Stimulated activated naive CD8-positive, alpha-beta T cell treated with anti-CD3 and anti-CD28 coated beads, Interleukin-15, amount 100 ng/mL, for 72 hours (primary cell): ENCODE measurements at regions not wholly inside any gene's neighbourhood (a gene's known extent, or its start where the extent isn't known, plus 50 kb on each side); places are given as distances from the start of the nearest gene placed in this dataset.
A peak's percentile ranks its signal among the peaks of the same experiment; 100 is the strongest.

Experiments used
- ATAC-seq: fragments of 150-1000 bp; cut with Tn5 transposase; 2 replicates; pipeline ENCODE4 v1.10.0; 2021; ENCODE audit warnings: mild to moderate bottlenecking, moderate library complexity
- DNase-seq, 2 donors: peaks; one replicate each; pipeline ENCODE4 v3.0.0; 2021 to 2022
- H3K27ac Mint-ChIP-seq, 2 donors: one replicate each; pipeline ENCODE4 v1.8.0; 2022; ENCODE audit warnings: mild to moderate bottlenecking in 2 of 2, mixed read lengths in 2 of 2, moderate library complexity in 2 of 2
- H3K27me3 Mint-ChIP-seq: one replicate; pipeline ENCODE4 v1.8.0; 2022; ENCODE audit warnings: mixed read lengths
- H3K4me1 Mint-ChIP-seq: one replicate; pipeline ENCODE4 v1.8.0; 2022; ENCODE audit warnings: mild to moderate bottlenecking, mixed read lengths
- H3K4me3 Mint-ChIP-seq, 2 donors: one replicate each; pipeline ENCODE4 v1.8.0; 2022; ENCODE audit warnings: mild to moderate bottlenecking in 2 of 2, mixed read lengths in 2 of 2, moderate library complexity in 1 of 2
- H3K9me3 Mint-ChIP-seq, 2 donors: one replicate each; pipeline ENCODE4 v1.8.0; 2022; ENCODE audit warnings: mixed read lengths in 2 of 2

DNA sequence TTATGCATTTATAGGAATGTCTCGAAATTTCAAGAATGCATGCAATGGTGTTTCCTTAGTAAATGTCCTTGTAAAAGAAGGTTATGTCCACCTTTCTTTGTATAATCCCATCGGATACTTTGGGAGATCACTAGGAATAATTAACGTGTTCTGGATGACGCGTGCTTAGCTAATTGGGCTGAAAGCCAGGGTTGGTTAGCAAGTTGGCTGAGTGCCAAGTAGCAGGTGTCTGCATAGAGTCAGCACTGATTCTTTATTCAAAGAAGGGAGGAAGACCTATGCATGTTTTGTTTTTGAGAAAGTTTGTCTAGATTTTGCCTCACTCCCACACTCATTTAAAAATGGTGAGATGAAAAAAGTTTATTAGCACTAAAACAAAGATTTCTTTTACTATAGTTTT, 144.6 kb downstream of the SOX3 start:
- Mint-ChIP-seq H3K27me3 (no peaks in the 10 kb centered on the region), H3K4me3 (no peak overlapping the region), H3K27ac (no peak overlapping the region), H3K4me1 (no peaks in the 10 kb centered on the region), H3K9me3 (no peaks in the 10 kb centered on the region)
- DNase-seq (no peak), ATAC-seq (no peak)

DNA sequence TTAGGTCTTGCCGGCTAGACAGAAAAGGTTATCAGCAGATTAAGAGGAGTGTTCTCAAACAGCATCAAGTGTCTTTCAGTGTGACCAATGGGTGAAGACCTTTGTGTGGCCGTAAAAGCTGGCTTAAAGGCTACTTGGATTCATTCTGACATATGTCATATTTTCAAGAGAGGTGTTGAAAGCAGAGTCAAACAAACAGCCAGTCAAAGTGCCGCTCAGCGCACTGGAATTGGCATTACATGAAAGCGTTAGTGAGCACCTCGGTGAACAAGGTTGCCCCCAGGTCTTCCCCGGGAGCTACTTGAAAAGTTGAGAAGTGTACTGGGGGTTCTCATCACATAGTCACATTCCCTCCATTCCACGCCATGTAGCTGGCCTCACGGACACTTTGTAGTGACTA, 148.9 kb downstream of the SOX3 start:
- no peaks in the 10 kb centered on the region for H3K27me3 Mint-ChIP-seq
- ATAC-seq (no peak), DNase-seq (no peak)
- no peaks in the 10 kb centered on the region for H3K4me1 Mint-ChIP-seq
- no peak overlapping the region for H3K27ac Mint-ChIP-seq
- no peak overlapping the region for H3K4me3 Mint-ChIP-seq
- no peaks in the 10 kb centered on the region for H3K9me3 Mint-ChIP-seq

DNA sequence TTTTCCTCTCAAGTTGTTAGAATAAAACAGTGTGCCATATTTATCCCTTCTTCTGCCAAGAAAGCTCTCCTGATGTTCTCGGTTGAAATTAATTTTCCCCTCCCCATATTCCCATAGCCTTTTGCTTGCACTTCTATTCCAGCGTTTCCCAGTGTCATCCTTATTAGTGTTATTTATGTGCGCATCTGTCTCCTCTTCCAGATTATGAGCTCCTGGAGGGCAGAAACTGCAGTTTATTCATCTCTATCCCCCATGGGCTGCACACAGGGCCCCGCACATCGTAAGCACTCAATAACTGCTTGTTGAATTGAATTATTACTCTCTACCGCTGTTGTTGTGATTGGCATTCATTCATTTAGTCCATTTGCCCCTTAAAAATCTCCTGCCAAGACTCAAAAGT, 149.4 kb downstream of the SOX3 start:
- DNase-seq = no peak
- Mint-ChIP-seq H3K27ac (no peak overlapping the region), H3K4me1 (no peaks in the 10 kb centered on the region), H3K27me3 (no peaks in the 10 kb centered on the region), H3K4me3 (no peak overlapping the region), H3K9me3 (no peaks in the 10 kb centered on the region)
- ATAC-seq = no peak

DNA sequence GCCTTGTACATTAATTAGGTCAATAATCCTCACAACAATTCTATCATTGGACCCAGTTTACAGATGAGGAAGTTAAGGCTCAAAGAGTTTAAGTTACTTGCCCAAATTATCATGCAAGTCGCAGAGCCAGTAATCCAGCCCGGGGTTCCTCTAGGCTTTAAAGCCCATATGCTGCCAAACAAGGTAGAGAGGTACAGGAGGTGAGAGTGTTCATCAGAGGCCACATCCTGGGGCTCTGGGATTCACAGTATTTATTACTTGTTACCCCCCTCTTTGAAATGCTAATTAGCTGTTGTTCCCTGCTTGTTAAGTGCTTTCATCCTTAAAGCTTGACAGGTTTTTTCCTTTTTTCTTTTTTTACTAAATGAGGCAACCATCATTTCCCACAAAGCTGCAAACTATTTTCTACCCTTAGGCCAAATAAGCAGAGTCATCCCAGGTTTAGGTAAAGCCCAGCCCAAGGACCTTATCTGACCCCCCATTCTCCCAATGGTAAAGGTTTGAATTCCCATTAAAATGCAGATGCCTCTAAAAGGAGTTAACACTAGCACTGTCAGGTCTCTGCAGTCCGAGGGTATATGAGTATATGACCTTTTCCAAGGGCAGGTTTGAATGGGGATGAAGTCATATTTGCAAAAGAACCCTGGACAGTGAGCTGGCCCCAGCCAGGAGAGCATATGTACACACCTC, 150.3 kb downstream of the SOX3 start:
- no peaks in the 10 kb centered on the region for H3K4me1 Mint-ChIP-seq
- DNase-seq = no peak
- no peaks in the 10 kb centered on the region for H3K9me3 Mint-ChIP-seq
- ATAC-seq = no peak
- H3K27ac Mint-ChIP-seq = no peak overlapping the region
- peaks cover 8% of the 10 kb centered on the region for H3K27me3 Mint-ChIP-seq
- no peak overlapping the region for H3K4me3 Mint-ChIP-seq

DNA sequence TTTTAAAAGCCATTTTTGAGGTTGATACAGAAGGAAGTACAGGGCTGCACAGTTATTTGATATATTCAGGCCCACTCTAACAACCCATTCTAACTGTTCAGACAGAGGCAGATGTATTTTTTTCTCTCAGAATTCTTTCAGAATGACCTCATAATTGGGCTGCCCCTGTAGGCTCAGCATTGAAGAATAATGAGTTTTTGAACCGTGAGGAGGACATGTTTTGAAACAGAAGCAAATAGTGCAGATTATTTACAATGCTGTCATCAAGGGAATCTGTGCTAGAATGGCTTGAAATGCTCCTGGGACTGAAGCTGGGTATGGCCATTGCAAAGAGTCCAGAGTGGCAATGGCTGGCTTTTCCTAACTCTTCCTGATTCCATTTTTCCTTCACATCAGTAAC, 158.1 kb downstream of the SOX3 start:
- ATAC-seq = no peak
- Mint-ChIP-seq H3K9me3 (no peaks in the 10 kb centered on the region), H3K27me3 (peaks cover 8% of the 10 kb centered on the region), H3K4me1 (no peaks in the 10 kb centered on the region), H3K4me3 (no peak overlapping the region), H3K27ac (no peak overlapping the region)
- DNase-seq = no peak

DNA sequence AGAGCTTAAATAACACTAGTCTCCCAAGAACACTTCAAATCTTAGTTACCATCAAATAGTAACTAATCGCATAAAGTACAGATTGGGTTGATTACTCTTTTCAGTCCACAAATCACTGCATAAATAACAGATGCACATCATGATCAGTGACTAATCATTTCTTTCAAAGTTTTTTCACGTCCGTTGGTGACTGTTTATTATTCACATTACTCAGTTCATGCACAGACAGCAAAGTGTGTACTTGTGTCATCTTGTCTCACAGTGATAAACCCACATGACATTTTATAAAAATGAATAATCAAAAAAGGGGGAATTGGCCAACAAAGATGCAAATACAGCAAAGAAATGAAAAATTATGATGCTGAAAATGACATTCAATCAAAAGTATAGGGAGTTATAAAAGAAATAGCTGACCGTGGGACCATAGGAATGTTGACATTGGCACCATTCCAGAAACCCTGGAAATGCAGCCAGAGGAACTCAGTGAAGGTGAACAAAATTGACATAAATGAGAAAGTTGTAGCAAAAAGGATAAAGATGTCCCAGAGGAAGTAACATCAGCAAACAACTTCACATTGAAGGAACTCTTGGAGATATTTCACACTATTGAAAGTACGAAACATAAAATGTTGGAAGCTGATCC, 161.5 kb downstream of the SOX3 start:
- H3K4me3 Mint-ChIP-seq = no peak overlapping the region
- H3K9me3 Mint-ChIP-seq = no peaks in the 10 kb centered on the region
- no peak for DNase-seq

DNA sequence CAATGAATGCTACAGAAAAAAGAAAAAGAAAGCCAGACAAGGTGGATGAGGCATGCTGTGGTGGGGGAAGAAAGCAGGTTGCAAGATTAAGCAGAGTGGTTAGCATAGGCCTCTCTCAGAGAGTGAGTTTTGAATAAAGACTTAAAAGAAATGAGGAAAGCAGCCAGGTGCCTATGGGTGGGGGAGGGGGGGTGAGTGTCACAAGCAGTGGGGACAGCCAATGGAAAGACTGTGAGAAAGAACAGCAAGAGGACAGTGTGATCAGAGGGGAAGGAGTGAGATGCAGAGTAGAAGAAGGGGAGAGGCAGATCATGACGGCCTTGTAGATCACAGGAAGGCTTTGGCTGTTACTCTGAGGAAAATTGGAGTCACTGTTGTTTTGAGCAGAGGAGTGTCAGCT, 162.5 kb downstream of the SOX3 start:
- no peaks in the 10 kb centered on the region for H3K27me3 Mint-ChIP-seq
- no peak overlapping the region for H3K27ac Mint-ChIP-seq
- H3K4me1 Mint-ChIP-seq = no peaks in the 10 kb centered on the region
- no peak overlapping the region for H3K4me3 Mint-ChIP-seq
- DNase-seq (no peak), ATAC-seq (no peak)
- no peaks in the 10 kb centered on the region for H3K9me3 Mint-ChIP-seq

More for the DNA sequence above, 161.5 kb downstream of the SOX3 start:
- H3K27me3 Mint-ChIP-seq = no peaks in the 10 kb centered on the region
- no peaks in the 10 kb centered on the region for H3K4me1 Mint-ChIP-seq
- no peak overlapping the region for H3K27ac Mint-ChIP-seq
- no peak for ATAC-seq

DNA sequence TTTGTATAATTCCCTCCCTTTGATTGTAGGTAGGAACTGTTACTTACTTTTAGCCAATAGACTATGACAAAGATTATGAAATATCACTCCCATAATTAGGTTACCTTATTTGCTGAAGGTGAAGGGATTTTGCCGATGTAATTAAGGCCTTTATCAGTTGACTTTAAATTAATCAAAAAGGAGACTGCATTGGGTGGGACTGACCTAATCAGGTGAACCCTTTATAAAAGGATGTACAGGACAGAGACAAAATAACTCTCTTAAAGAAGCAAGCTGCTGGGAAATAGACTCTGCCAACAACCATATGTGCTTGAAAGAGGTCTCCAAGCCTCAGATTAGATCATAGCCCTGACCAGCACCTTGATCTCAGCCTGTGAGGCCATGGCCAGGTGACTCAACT, 167.6 kb downstream of the SOX3 start:
- H3K27ac Mint-ChIP-seq = no peak overlapping the region
- ATAC-seq (no peak), DNase-seq (no peak)
- H3K4me1 Mint-ChIP-seq = no peaks in the 10 kb centered on the region
- H3K4me3 Mint-ChIP-seq = no peak overlapping the region
- no peaks in the 10 kb centered on the region for H3K27me3 Mint-ChIP-seq
- no peaks in the 10 kb centered on the region for H3K9me3 Mint-ChIP-seq

DNA sequence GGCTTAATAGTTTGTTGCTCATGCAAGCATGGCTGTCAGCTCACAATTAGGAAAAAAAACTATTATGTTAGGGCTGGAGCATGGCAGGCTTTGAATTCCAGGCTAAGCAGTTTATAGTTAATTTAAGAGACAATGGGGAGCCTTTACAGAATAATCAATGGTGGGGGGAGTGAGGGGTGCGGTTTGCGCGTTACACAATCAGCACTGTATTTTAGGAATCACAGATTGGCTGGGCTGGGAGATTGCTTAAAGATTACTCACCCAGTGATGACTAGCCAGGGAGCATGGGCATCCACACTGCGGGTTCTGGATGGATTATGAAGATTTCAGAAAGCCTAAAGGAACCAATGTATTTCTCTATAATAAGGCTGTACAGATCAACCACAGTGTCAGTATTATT, 186.6 kb downstream of the SOX3 start:
- no peaks in the 10 kb centered on the region for H3K4me1 Mint-ChIP-seq

DNA sequence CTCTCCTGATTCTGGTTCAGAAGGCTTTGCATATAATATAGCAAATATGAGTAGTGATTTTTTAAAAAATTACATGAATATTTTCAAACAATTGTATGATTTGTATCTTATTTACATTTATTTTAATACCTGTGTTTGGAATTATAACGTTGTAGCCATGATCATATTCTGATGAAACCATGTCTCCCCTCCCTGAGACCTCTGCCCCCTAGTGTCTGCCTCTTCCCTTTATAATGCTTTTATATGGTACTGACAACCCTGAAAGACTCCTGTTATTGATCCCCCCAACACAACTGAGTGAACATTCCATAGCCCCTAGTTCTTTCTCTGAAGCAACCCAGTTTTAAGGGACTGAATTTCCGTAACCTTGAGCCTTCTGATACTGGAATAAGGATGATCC, 187.4 kb downstream of the SOX3 start:
- Mint-ChIP-seq H3K4me3 (no peak overlapping the region), H3K4me1 (no peaks in the 10 kb centered on the region), H3K27me3 (no peaks in the 10 kb centered on the region), H3K27ac (no peak overlapping the region), H3K9me3 (peaks cover 0 to 10% of the 10 kb centered on the region in 2 donors)
- DNase-seq (no peak), ATAC-seq (no peak)

More for the DNA sequence above, 186.6 kb downstream of the SOX3 start:
- H3K27me3 Mint-ChIP-seq = no peaks in the 10 kb centered on the region
- DNase-seq = no peak
- ATAC-seq = no peak
- no peak overlapping the region for H3K4me3 Mint-ChIP-seq
- peaks cover 0 to 10% of the 10 kb centered on the region in 2 donors for H3K9me3 Mint-ChIP-seq
- peak overlapping the region in 1 of 2 donors; percentile 57 for H3K27ac Mint-ChIP-seq

DNA sequence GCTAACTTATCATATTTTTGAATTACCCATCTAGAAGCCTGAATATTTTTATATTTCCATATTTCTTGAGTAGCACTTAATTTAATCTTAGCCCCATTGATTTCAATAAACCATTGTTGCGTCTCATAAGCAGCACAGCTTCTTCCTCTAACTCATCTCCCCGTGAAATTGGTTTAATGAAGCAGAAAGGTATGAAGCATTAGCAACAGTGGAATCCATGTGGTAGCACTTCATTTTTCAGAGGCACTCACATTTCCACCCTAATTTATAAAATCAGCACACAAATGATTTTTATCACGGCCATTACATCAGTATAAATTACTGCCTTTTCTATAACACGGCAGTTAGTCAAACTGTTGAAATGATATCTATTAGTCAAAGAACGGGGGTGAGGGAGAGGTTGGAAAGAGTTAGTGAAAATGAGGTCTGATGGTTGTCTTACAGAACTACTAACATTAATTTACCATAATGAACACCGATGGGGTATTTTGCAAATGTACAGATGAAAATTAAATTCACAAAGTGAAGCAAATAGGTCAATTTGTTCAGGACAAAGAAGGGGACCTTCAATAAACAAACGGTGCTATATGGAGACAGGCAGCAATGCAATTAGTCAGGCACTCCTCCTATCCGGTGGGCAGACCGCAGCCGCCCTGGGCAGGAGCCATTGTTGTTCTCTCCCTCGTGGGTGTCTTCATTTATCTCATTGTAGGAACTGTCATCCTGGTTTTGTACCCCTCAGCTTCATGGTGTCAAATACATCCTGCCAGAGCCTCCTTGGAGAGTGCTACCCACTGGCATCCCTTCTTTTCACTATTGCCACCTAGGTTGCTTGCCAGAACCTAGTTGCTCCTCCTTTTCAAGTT, 205.7 kb downstream of the SOX3 start:
- no peak for DNase-seq
- Mint-ChIP-seq H3K4me1 (no peaks in the 10 kb centered on the region), H3K9me3 (no peaks in the 10 kb centered on the region), H3K4me3 (no peak overlapping the region), H3K27ac (no peak overlapping the region), H3K27me3 (no peaks in the 10 kb centered on the region)
- ATAC-seq = no peak

DNA sequence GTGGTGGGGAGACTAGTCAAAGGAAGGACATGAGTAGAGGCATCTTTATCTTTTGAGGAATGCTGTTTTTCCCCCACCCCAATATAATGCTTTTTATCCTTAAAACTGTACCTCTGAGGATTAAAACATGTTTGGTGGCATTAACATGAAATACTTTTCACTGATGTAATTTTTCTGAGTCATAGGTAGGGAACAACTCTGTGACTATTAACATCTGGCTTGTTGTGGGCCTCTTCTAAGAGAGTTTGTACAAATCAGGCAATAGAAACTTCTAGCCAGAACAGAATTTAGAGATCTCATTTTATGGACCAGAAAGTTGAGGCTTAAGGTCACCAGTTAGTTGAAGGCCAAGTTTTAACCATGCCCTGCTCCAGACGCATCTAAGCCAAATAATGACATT, 207.6 kb downstream of the SOX3 start:
- H3K9me3 Mint-ChIP-seq = no peaks in the 10 kb centered on the region
- no peak overlapping the region for H3K4me3 Mint-ChIP-seq
- no peak overlapping the region for H3K27ac Mint-ChIP-seq
- no peak for DNase-seq
- H3K27me3 Mint-ChIP-seq = no peaks in the 10 kb centered on the region
- ATAC-seq = no peak
- H3K4me1 Mint-ChIP-seq = no peaks in the 10 kb centered on the region

DNA sequence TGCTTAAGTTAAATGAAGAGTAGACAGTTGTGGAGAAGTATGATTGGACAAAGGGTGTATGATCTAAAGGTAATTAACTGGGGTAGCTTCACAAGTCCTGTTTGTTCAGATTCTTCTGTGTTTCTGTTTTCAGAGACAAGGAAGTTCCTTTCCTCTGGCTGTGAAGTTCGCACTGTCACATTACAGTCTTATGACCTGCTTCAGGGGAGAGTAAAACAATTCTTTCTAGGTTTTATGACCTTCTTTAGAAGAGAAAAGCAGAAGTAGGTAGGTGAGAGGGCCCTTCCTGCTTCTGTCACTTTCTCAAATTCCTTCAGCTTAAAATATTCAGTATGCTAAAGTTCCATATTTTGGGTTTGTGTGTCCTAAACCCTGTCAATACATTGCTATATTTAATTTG, 211.9 kb downstream of the SOX3 start:
- DNase-seq (no peak), ATAC-seq (no peak)
- no peak overlapping the region for H3K4me3 Mint-ChIP-seq
- H3K4me1 Mint-ChIP-seq = no peaks in the 10 kb centered on the region
- H3K27me3 Mint-ChIP-seq = no peaks in the 10 kb centered on the region
- H3K9me3 Mint-ChIP-seq = no peaks in the 10 kb centered on the region
- no peak overlapping the region for H3K27ac Mint-ChIP-seq

DNA sequence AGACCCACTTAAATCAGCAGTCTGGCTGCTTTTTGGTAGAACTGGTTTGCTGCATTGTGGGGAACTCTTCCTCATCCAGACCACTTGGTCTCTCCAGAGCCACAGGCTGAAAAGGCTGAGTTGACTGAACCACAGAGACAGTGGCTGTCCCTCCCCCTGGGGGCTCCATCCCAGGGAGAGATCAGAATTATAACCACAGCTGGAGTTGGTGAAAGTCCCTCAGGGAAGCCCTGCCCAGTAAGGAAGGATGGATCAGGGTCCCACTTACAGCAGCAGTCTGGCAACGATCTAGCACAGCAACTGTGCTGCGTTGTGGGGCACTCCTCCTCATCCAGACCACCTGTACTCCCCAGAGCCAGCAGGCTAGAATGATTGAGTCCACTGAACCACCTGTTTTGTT, 212.7 kb downstream of the SOX3 start:
- no peaks in the 10 kb centered on the region for H3K9me3 Mint-ChIP-seq
- no peak overlapping the region for H3K4me3 Mint-ChIP-seq
- ATAC-seq (no peak), DNase-seq (no peak)
- H3K27ac Mint-ChIP-seq = no peak overlapping the region
- no peaks in the 10 kb centered on the region for H3K4me1 Mint-ChIP-seq
- no peaks in the 10 kb centered on the region for H3K27me3 Mint-ChIP-seq

DNA sequence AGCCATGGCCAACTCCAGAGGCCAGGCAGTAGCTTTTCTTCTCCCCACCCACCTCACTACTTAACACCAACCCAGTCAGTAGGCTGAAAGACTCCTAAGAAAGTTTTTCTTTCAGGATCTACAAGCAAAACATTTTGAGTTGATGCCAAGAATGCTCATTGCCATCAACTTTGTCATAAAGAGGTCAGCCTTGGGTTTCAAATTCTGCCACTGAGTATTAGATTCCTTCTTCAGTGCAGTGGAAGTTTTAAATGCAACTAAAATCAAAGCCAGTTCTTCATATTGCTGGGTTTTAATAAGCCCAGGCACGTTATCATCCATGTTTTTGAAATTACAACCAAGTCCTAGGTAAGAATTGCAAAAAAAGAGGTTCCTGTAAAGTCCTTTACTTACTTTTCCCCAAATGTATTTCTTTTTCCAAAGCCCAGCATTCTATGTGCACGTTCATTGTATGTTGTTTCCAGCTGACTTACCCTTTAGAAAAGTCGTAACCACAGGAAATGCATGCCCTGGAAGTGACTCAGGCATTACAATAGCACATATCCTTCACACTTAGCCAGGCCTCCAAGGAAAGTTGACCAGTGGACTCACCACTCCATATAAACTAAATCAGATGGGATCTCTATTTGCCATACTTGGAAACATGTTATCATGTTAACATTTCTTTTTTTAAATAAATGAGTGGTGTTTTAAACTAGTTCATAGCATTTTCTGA, 229.9 kb downstream of the SOX3 start:
- Mint-ChIP-seq H3K4me3 (no peak overlapping the region), H3K27ac (no peak overlapping the region), H3K27me3 (no peaks in the 10 kb centered on the region), H3K4me1 (no peaks in the 10 kb centered on the region), H3K9me3 (no peaks in the 10 kb centered on the region)
- DNase-seq (no peak), ATAC-seq (no peak)

DNA sequence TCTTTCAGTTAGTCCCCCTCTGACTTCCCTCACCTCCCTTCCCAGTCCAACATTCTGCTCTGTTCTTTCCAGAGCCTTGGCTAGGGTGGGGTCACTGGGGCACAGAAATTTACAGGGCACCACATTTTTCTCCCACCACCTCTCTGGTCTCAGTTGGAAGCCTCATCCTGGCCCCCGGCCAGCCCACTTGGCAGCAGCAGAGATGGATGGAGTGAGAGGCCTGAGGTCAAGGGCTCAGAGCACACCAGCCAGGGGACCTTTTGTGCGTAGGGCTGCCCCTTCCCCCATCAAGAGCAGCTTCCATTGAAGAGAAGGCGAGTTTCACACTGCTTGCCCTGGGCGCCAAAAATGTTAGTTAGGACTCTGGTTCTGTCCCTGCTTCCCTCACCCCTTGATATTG, 230.9 kb downstream of the SOX3 start:
- ATAC-seq = no peak
- no peaks in the 10 kb centered on the region for H3K4me1 Mint-ChIP-seq
- DNase-seq = no peak
- H3K27ac Mint-ChIP-seq = no peak overlapping the region
- H3K4me3 Mint-ChIP-seq = no peak overlapping the region
- no peaks in the 10 kb centered on the region for H3K27me3 Mint-ChIP-seq
- H3K9me3 Mint-ChIP-seq = no peaks in the 10 kb centered on the region
